ENCODE measurements at regions not wholly inside any gene's neighbourhood (a gene's known extent, or its start where the extent isn't known, plus 50 kb on each side); places are given as distances from the start of the nearest gene placed in this dataset.

DNA sequence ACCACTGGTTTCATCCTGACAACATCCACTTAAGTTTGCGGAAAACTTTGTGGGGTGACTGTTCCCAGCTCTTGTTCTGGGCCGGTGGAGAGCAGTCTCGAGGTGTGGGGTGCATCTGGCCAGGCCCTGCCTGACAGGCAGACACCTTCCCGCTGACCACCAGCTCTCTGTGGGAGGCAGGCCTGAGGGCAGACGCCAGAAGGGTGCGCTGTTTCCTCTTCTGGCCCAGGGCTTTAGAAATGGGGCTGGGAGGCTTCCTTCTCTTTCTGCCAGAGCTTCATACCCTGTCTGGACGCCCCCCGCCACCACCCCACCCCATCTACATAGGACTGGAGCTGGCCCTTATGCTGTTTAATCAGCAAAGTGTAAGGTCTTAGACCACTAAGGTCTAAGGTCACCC is 263.8 kb downstream of the LOXHD1 start:
- Mint-ChIP-seq H3K4me1 (peaks cover 23% of the 10 kb centered on the region), H3K27me3 (ENCODE audit: insufficient read depth, low read depth) (peaks cover 4% of the 10 kb centered on the region), H3K36me3 (peaks cover 7% of the 10 kb centered on the region), H3K27ac (no peak overlapping the region), H3K4me3 (no peak overlapping the region), H3K9me3 (no peaks in the 10 kb centered on the region)
- Histone ChIP-seq H4K20me1 (ENCODE audit: low read depth) (peaks cover 42% of the 10 kb centered on the region), H3K4me2 (no peak overlapping the region), H2AFZ (replicated peaks) (no peak overlapping the region), H3F3A (ENCODE audit: low read depth) (no peaks in the 10 kb centered on the region), H3K9ac (no peak overlapping the region), H3K36me3 (no peaks in the 10 kb centered on the region), H3K4me1 (no peaks in the 10 kb centered on the region), H3K27ac (no peak overlapping the region), H3K4me3 (no peak overlapping the region), H3K79me2 (ENCODE audit: low read depth) (no peaks in the 10 kb centered on the region), H3K27me3 (no peaks in the 10 kb centered on the region), H3K9me3 (ENCODE audit: low read depth) (no peaks in the 10 kb centered on the region)
- TF ChIP-seq EZH2phosphoT487 (IDR thresholded peaks at IDR 0.05) = no peak
- peak; percentile 64 for TF ChIP-seq CTCF (IDR thresholded peaks at IDR 0.05)
- no peak for TF ChIP-seq EZH2 (IDR thresholded peaks at IDR 0.05)
- DNase-seq (ENCODE audit: low spot score) = peak; percentile 66

- peaks cover 4% of the 10 kb centered on the region for H3K27me3 Mint-ChIP-seq (ENCODE audit: insufficient read depth, low read depth)
These were observed 263.1 kb downstream of the LOXHD1 start for GRCh38 chr18:46393961-46394360.

DNA sequence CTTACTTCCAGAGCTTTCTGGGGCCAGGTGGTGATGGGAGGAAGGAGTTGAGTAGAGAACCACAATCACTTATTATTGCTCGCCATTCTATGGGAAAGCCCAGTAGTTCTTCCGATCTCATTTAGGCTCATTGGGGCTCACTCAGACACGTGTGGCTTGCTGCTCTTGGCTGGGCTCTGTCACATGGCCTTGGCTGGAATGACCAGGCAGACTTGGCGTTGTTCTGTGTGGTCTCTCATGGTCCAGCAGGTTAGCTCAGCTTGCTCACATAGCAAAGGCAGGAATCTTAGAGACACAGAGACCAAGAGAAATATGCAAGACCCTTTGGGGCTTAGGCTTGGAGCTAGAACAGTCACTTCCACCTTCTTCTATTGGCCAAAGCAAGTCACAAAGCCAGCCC is 261.2 kb downstream of the LOXHD1 start:
- Mint-ChIP-seq H3K27ac (peak overlapping the region; percentile 86), H3K4me1 (peaks cover 25% of the 10 kb centered on the region), H3K27me3 (ENCODE audit: insufficient read depth, low read depth) (peaks cover 6% of the 10 kb centered on the region), H3K36me3 (peaks cover 7% of the 10 kb centered on the region), H3K9me3 (no peaks in the 10 kb centered on the region), H3K4me3 (no peak overlapping the region)
- Histone ChIP-seq H2AFZ (replicated peaks) (no peak overlapping the region), H3K4me2 (no peak overlapping the region), H3K36me3 (no peaks in the 10 kb centered on the region), H3K27me3 (no peaks in the 10 kb centered on the region), H3K9me3 (ENCODE audit: low read depth) (no peaks in the 10 kb centered on the region), H3K27ac (no peak overlapping the region), H4K20me1 (ENCODE audit: low read depth) (peaks cover 62% of the 10 kb centered on the region), H3F3A (ENCODE audit: low read depth) (no peaks in the 10 kb centered on the region), H3K4me3 (no peak overlapping the region), H3K4me1 (no peaks in the 10 kb centered on the region), H3K9ac (no peak overlapping the region), H3K79me2 (ENCODE audit: low read depth) (no peaks in the 10 kb centered on the region)
- TF ChIP-seq CTCF (IDR thresholded peaks at IDR 0.05) (no peak), EZH2phosphoT487 (IDR thresholded peaks at IDR 0.05) (no peak), EZH2 (IDR thresholded peaks at IDR 0.05) (no peak)
- DNase-seq (ENCODE audit: low spot score) = no peak

More at GRCh38 chr18:46393961-46394360, 263.1 kb downstream of the LOXHD1 start:
- Histone ChIP-seq H3K4me1 (no peaks in the 10 kb centered on the region), H3K27ac (no peak overlapping the region), H3K9ac (no peak overlapping the region), H3K4me3 (no peak overlapping the region), H2AFZ (replicated peaks) (no peak overlapping the region), H3K27me3 (no peaks in the 10 kb centered on the region), H3K9me3 (ENCODE audit: low read depth) (no peaks in the 10 kb centered on the region), H3K36me3 (no peaks in the 10 kb centered on the region), H4K20me1 (ENCODE audit: low read depth) (peaks cover 44% of the 10 kb centered on the region), H3K4me2 (no peak overlapping the region), H3K79me2 (ENCODE audit: low read depth) (no peaks in the 10 kb centered on the region), H3F3A (ENCODE audit: low read depth) (no peaks in the 10 kb centered on the region)
- Mint-ChIP-seq H3K9me3 (no peaks in the 10 kb centered on the region), H3K4me3 (no peak overlapping the region), H3K36me3 (peaks cover 7% of the 10 kb centered on the region), H3K27ac (no peak overlapping the region), H3K4me1 (peaks cover 19% of the 10 kb centered on the region)
- no peak for DNase-seq (ENCODE audit: low spot score)
- TF ChIP-seq EZH2phosphoT487 (IDR thresholded peaks at IDR 0.05) (no peak), EZH2 (IDR thresholded peaks at IDR 0.05) (no peak), CTCF (IDR thresholded peaks at IDR 0.05) (no peak)
